Body of pancreas (tissue), 4 donors: ENCODE measurements at regions not wholly inside any gene's neighbourhood (a gene's known extent, or its start where the extent isn't known, plus 50 kb on each side); places are given as distances from the start of the nearest gene placed in this dataset.

Experiments
- ATAC-seq: fragments of 150-250 bp; one replicate; pipeline ENCODE4 v1.9.1; 2016
- DNase-seq, 4 donors: peaks; one replicate each; pipeline ENCODE4 v3.0.0-alpha.2; 2019
- H3K27ac ChIP-seq, 4 donors: fragments of 200-600 bp; sonication (generic); 1 replicate in 3 of 4; 2 replicates in 1 of 4; pipeline versions ENCODE4 v1.5.1 to v1.6.1; 2016 to 2019; ENCODE audit warnings: mild to moderate bottlenecking in 1 of 4, mixed read lengths in 1 of 4, moderate library complexity in 1 of 4
- H3K27me3 ChIP-seq, 2 donors: fragments of 200-600 bp; sonication (generic); one replicate each; pipeline ENCODE4 v1.6.0; 2016; ENCODE audit warnings: mild to moderate bottlenecking in 1 of 2
- H3K36me3 ChIP-seq, 2 donors: fragments of 200-600 bp; sonication (generic); replicated peaks in 1 of 2; 2 replicates each; pipeline ENCODE4 v1.5.1; 2016; ENCODE audit warnings: low read depth in 2 of 2; ENCODE audit not compliant: insufficient read depth in 1 of 2
- H3K4me1 ChIP-seq: fragments of 200-600 bp; sonication (generic); one replicate; pipeline ENCODE4 v1.6.0; 2016
- H3K4me3 ChIP-seq, 2 donors: fragments of 200-600 bp; sonication (generic); 1 replicate in 1 of 2; 2 replicates in 1 of 2; pipeline ENCODE4 v1.5.1; 2016 to 2019
- H3K9me3 ChIP-seq, 3 donors: fragments of 200-600 bp; sonication (generic); 1 replicate in 2 of 3; 2 replicates in 1 of 3; pipeline ENCODE4 v1.5.1; 2016
- POLR2A ChIP-seq, 3 donors: fragments of 450-650 bp; IDR thresholded peaks; one replicate each; pipeline ENCODE4 v1.6.1; 2016; ENCODE audit warnings: antibody characterized with exemption in 3 of 3, mild to moderate bottlenecking in 2 of 3
- WGBS, 2 donors: methylation state at CpG; one replicate each; pipeline ENCODE4 v1.1.5; 2017; 5-methylcytosine and 5-hydroxymethylcytosine counted together
- intact Hi-C: fragments of 100-400 bp; cut with DNase I; formaldehyde crosslinking; loops from one replicate; pipeline ENCODE4 v1.15.1; 2023
- TF ChIP-seq, protein P1 (sequence below), 7 experiments: fragments of 450-650 bp in 4 of 7; fragments of 200-600 bp in 3 of 7; sonication (generic) in 3 of 7; IDR thresholded peaks; one replicate each; pipeline ENCODE4 v1.5.1; 2016 to 2019; ENCODE audit warnings: antibody characterized with exemption in 7 of 7

- H3K27ac ChIP-seq: no peak overlapping the region
- no peaks in the 10 kb centered on the region for H3K27me3 ChIP-seq
- intact Hi-C loops: no loop called here
These were observed 612.9 kb upstream of the KCND2 start for GRCh38 chr7:119660080-119660479.

DNA sequence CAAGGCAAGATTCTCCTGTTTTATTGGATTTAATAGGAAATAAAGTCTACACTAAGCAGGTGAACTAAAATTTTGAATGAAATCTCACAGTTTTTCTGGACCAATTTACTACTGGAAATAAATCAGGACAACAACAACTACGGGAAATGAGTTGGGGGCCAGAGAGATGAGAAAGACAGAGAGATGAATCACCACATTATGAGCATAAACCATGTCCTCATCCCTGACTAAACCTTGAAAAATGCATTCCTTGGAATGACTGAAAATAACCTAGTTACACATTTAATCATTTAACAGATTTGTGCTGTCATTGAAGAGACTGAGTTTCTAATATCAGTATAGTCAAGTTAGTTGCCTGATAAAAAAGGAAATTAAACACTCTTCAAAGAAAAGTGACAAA lies 608.4 kb upstream of the KCND2 start:
- H3K4me3 ChIP-seq: no peak overlapping the region
- intact Hi-C loops: no loop called here
- DNase-seq (no peak), ATAC-seq (no peak)
- WGBS, 2 donors: 35 to 46% methylated on average over 1 of the region's 1 CpG
- TF ChIP-seq, protein P1, sequence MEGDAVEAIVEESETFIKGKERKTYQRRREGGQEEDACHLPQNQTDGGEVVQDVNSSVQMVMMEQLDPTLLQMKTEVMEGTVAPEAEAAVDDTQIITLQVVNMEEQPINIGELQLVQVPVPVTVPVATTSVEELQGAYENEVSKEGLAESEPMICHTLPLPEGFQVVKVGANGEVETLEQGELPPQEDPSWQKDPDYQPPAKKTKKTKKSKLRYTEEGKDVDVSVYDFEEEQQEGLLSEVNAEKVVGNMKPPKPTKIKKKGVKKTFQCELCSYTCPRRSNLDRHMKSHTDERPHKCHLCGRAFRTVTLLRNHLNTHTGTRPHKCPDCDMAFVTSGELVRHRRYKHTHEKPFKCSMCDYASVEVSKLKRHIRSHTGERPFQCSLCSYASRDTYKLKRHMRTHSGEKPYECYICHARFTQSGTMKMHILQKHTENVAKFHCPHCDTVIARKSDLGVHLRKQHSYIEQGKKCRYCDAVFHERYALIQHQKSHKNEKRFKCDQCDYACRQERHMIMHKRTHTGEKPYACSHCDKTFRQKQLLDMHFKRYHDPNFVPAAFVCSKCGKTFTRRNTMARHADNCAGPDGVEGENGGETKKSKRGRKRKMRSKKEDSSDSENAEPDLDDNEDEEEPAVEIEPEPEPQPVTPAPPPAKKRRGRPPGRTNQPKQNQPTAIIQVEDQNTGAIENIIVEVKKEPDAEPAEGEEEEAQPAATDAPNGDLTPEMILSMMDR (IDR thresholded peaks at IDR 0.05): no peak
- TF ChIP-seq POLR2A (IDR thresholded peaks at IDR 0.05): no peak
- no peaks in the 10 kb centered on the region for H3K27me3 ChIP-seq
- no peak overlapping the region for H3K27ac ChIP-seq
- no peaks in the 10 kb centered on the region for H3K4me1 ChIP-seq
- no peaks in the 10 kb centered on the region for H3K9me3 ChIP-seq
- no peaks in the 10 kb centered on the region for H3K36me3 ChIP-seq

More at GRCh38 chr7:119660080-119660479, 612.9 kb upstream of the KCND2 start:
- 36 to 38% methylated on average over 2 of the region's 2 CpGs for WGBS, 2 donors
- Histone ChIP-seq H3K36me3 (no peaks in the 10 kb centered on the region), H3K4me3 (no peak overlapping the region), H3K9me3 (no peaks in the 10 kb centered on the region), H3K4me1 (no peaks in the 10 kb centered on the region)
- TF ChIP-seq POLR2A (IDR thresholded peaks at IDR 0.05): no peak
- TF ChIP-seq, protein P1 (IDR thresholded peaks at IDR 0.05): no peak
- ATAC-seq: no peak
- no peak for DNase-seq

DNA sequence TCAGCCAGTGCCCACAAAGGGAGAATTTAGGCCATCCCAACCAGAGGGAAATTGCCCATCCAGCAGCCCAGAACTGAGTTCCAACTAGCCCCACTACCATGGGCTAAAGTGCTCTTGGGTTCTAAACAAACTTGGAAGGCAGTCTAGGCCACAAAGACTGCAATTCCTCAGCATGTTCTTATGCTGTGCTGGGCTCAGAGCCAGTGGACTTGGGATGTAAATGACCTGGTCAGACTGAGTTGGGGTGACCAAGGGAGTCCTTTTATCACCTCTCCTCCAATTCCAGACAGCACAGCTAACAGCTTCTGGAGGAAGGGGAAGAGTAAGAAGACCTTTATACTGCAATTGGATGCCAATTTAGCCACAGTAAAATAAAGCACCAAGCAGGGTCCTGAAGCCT lies 607.2 kb upstream of the KCND2 start:
- intact Hi-C loops: no loop called here
- Histone ChIP-seq H3K9me3 (no peaks in the 10 kb centered on the region), H3K4me3 (no peak overlapping the region), H3K27me3 (no peaks in the 10 kb centered on the region), H3K27ac (no peak overlapping the region), H3K36me3 (no peaks in the 10 kb centered on the region), H3K4me1 (no peaks in the 10 kb centered on the region)
- ATAC-seq: no peak
- no peak for TF ChIP-seq POLR2A (IDR thresholded peaks at IDR 0.05)
- TF ChIP-seq, protein P1 (IDR thresholded peaks at IDR 0.05): no peak
- DNase-seq: no peak

DNA sequence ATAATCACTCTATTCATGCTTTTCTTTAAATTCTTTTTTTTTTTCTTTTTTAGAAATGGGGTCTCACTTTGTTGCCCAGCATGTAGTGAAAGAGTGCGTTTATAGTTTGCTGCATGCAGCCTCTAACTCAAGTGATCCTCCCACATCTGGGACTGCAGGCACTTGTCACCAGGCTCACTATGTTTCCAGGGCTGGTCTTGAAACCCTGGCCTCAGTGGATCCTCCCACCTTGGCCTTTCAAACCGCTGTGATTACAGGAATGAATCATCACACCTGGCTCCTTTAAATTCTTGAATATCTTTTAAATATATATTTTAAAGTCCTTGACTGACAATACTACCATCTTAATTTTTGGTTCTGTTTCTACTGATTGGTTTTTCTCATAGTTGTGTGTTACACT lies 591.6 kb upstream of the KCND2 start:
- no peak for TF ChIP-seq POLR2A (IDR thresholded peaks at IDR 0.05)
- TF ChIP-seq, protein P1 (IDR thresholded peaks at IDR 0.05): no peak
- H3K36me3 ChIP-seq: no peaks in the 10 kb centered on the region
- H3K4me3 ChIP-seq: no peak overlapping the region
- no peaks in the 10 kb centered on the region for H3K4me1 ChIP-seq
- DNase-seq (no peak), ATAC-seq (no peak)
- WGBS, 2 donors: 63 to 64% methylated on average over 2 of the region's 2 CpGs
- H3K9me3 ChIP-seq: no peaks in the 10 kb centered on the region
- no peaks in the 10 kb centered on the region for H3K27me3 ChIP-seq
- no peak overlapping the region for H3K27ac ChIP-seq
- intact Hi-C loops: no loop called here

- no peak for ATAC-seq
- TF ChIP-seq, protein P1 (IDR thresholded peaks at IDR 0.05): no peak
- no peak for TF ChIP-seq POLR2A (IDR thresholded peaks at IDR 0.05)
- Histone ChIP-seq H3K36me3 (no peaks in the 10 kb centered on the region), H3K9me3 (no peaks in the 10 kb centered on the region), H3K27me3 (no peaks in the 10 kb centered on the region), H3K4me3 (no peak overlapping the region), H3K4me1 (no peaks in the 10 kb centered on the region), H3K27ac (no peak overlapping the region)
- intact Hi-C loops: no loop called here
- no peak for DNase-seq
These were observed 588.2 kb upstream of the KCND2 start for GRCh38 chr7:119684763-119685162.
